Loucy (cell line): ENCODE measurements at regions not wholly inside any gene's neighbourhood (a gene's known extent, or its start where the extent isn't known, plus 50 kb on each side); places are given as distances from the start of the nearest gene placed in this dataset.

Source experiments
- CTCF ChIP-seq: fragments of 200-600 bp; sonication (generic); conservative IDR thresholded peaks from 2 replicates; pipeline ENCODE4 v1.5.1; 2014; ENCODE audit warnings: mild to moderate bottlenecking, antibody characterized with exemption, low read length
- EZH2phosphoT487 ChIP-seq: fragments of 200-600 bp; IDR thresholded peaks from 2 replicates; pipeline ENCODE4 v1.6.1; 2018; ENCODE audit warnings: antibody characterized with exemption, mild to moderate bottlenecking, moderate library complexity, borderline replicate concordance

- TF ChIP-seq CTCF (no peak), EZH2phosphoT487 (no peak)
Observed at GRCh38 chr14:97385727-97386126, 588.5 kb downstream of the VRK1 start.
